ENCODE measurements at regions not wholly inside any gene's neighbourhood (a gene's known extent, or its start where the extent isn't known, plus 50 kb on each side); places are given as distances from the start of the nearest gene placed in this dataset.
"Not testable (repeated sequence)": the region's sequence is repeated elsewhere in the genome, so short reads cannot be mapped to it uniquely, and the experiment has no call there.

- H3K9me3 Mint-ChIP-seq: peaks cover 0 to 9% (median 4%) of the 10 kb centered on the region in 9 donors
- H3K27ac Mint-ChIP-seq: no peak overlapping the region
- ATAC-seq: no peak
- no peak overlapping the region for H3K4me3 Mint-ChIP-seq
- no peak for DNase-seq
- no peaks in the 10 kb centered on the region for H3K27me3 Mint-ChIP-seq
- H3K36me3 Mint-ChIP-seq: peaks cover 0 to 4% (median 0%) of the 10 kb centered on the region in 3 donors
- POLR2A ChIA-PET: no interaction called here
- H3K4me1 Mint-ChIP-seq: peaks cover 0 to 2% (median 0%) of the 10 kb centered on the region in 4 donors
Observed at GRCh38 chr3:101913168-101913567, 63.9 kb downstream of the NFKBIZ start.

GRCh38 chr3:101917761-101918160 is 68.4 kb downstream of the NFKBIZ start:
- H3K4me1 Mint-ChIP-seq, POLR2A ChIA-PET: not testable (repeated sequence)
- H3K36me3 Mint-ChIP-seq: peaks cover 0 to 14% (median 10%) of the 10 kb centered on the region in 3 donors

GRCh38 chr3:101922151-101922725 is 72.9 kb downstream of the NFKBIZ start:
- Mint-ChIP-seq H3K36me3 (peaks cover 0 to 14% (median 10%) of the 10 kb centered on the region in 3 donors), H3K4me1 (peaks cover 15 to 25% (median 23%) of the 10 kb centered on the region in 4 donors), H3K9me3 (peaks cover 0 to 20% (median 11%) of the 10 kb centered on the region in 9 donors)
- H3K4me3 Mint-ChIP-seq, DNase-seq, H3K27ac Mint-ChIP-seq, H3K27me3 Mint-ChIP-seq, ATAC-seq: not testable (repeated sequence)
- POLR2A ChIA-PET: interaction anchor here (0.8 kb wide), 1 partner anchor 11 kb away, joined by 3 read pairs; no protein-coding TSS in a partner anchor

More at GRCh38 chr3:101917761-101918160, 68.4 kb downstream of the NFKBIZ start:
- H3K27me3 Mint-ChIP-seq, H3K4me3 Mint-ChIP-seq, DNase-seq, H3K27ac Mint-ChIP-seq, ATAC-seq: not testable (repeated sequence)
- peaks cover 0 to 20% (median 11%) of the 10 kb centered on the region in 9 donors for H3K9me3 Mint-ChIP-seq

GRCh38 chr3:101924621-101925020 is 75.3 kb downstream of the NFKBIZ start:
- H3K27me3 Mint-ChIP-seq, H3K9me3 Mint-ChIP-seq: not testable (repeated sequence)
- Mint-ChIP-seq H3K4me3 (peak overlapping the region in 6 of 10 donors; percentile 15 to 30 (median 22)), H3K36me3 (peaks cover 0 to 13% (median 5%) of the 10 kb centered on the region in 3 donors), H3K27ac (peak overlapping the region in 6 of 10 donors; percentile 23 to 70 (median 54)), H3K4me1 (peaks cover 15 to 25% (median 23%) of the 10 kb centered on the region in 4 donors)
- POLR2A ChIA-PET: interaction anchor here (1.1 kb wide), 1 partner anchor 12 kb away, joined by 3 read pairs; no protein-coding TSS in a partner anchor
- peak in 1 of 10 donors; percentile 18 for DNase-seq
- peak; percentile 59 to 75 for ATAC-seq

- not testable (repeated sequence) for H3K36me3 Mint-ChIP-seq, ATAC-seq, H3K9me3 Mint-ChIP-seq, DNase-seq, H3K27me3 Mint-ChIP-seq
- Mint-ChIP-seq H3K27ac (peak overlapping the region in 7 of 10 donors; percentile 37 to 67 (median 57)), H3K4me1 (peaks cover 15 to 25% (median 23%) of the 10 kb centered on the region in 4 donors), H3K4me3 (peak overlapping the region in 7 of 10 donors; percentile 1 to 37 (median 27))
- POLR2A ChIA-PET: interaction anchor here (1.1 kb wide), 1 partner anchor 12 kb away, joined by 3 read pairs; no protein-coding TSS in a partner anchor
Observed at GRCh38 chr3:101925124-101925523, 75.8 kb downstream of the NFKBIZ start.

GRCh38 chr3:101925564-101925963 is 76.2 kb downstream of the NFKBIZ start:
- peak overlapping the region in 4 of 10 donors; percentile 37 to 66 (median 53) for H3K27ac Mint-ChIP-seq
- no peak for DNase-seq
- H3K27me3 Mint-ChIP-seq: no peaks in the 10 kb centered on the region
- peaks cover 0 to 4% (median 0%) of the 10 kb centered on the region in 9 donors for H3K9me3 Mint-ChIP-seq
- ATAC-seq: no peak
- POLR2A ChIA-PET: interaction anchor here (0.7 kb wide), 1 partner anchor 15 kb away, joined by 5 read pairs; no protein-coding TSS in a partner anchor
- H3K4me1 Mint-ChIP-seq: peaks cover 15 to 25% (median 23%) of the 10 kb centered on the region in 4 donors
- H3K36me3 Mint-ChIP-seq: peaks cover 0 to 8% (median 0%) of the 10 kb centered on the region in 3 donors
- peak overlapping the region in 5 of 10 donors; percentile 1 to 37 (median 22) for H3K4me3 Mint-ChIP-seq

- POLR2A ChIA-PET: interaction anchor here (0.6 kb wide), 1 partner anchor 302 kb away, joined by 3 read pairs; no protein-coding TSS in a partner anchor
- no peak overlapping the region for H3K4me3 Mint-ChIP-seq
- no peaks in the 10 kb centered on the region for H3K27me3 Mint-ChIP-seq
- peaks cover 0 to 3% (median 0%) of the 10 kb centered on the region in 9 donors for H3K9me3 Mint-ChIP-seq
- H3K27ac Mint-ChIP-seq: peak overlapping the region in 1 of 10 donors; percentile 26
- peaks cover 0 to 3% (median 0%) of the 10 kb centered on the region in 3 donors for H3K36me3 Mint-ChIP-seq
- H3K4me1 Mint-ChIP-seq: peaks cover 15 to 25% (median 23%) of the 10 kb centered on the region in 4 donors
- DNase-seq (no peak), ATAC-seq (no peak)
Observed at GRCh38 chr3:101926594-101927105, 77.3 kb downstream of the NFKBIZ start.

- H3K27ac Mint-ChIP-seq: peak overlapping the region in 1 of 10 donors; percentile 28
Observed at GRCh38 chr3:101928890-101929289, 79.6 kb downstream of the NFKBIZ start.

GRCh38 chr3:101931081-101931480 is 81.8 kb downstream of the NFKBIZ start:
- Mint-ChIP-seq H3K9me3 (no peaks in the 10 kb centered on the region), H3K4me3 (no peak overlapping the region), H3K36me3 (no peaks in the 10 kb centered on the region), H3K27me3 (no peaks in the 10 kb centered on the region), H3K27ac (no peak overlapping the region), H3K4me1 (peaks cover 6 to 23% (median 10%) of the 10 kb centered on the region in 4 donors)
- no peak for ATAC-seq
- POLR2A ChIA-PET: no interaction called here
- DNase-seq: no peak

More at GRCh38 chr3:101928890-101929289, 79.6 kb downstream of the NFKBIZ start:
- ATAC-seq (no peak), DNase-seq (no peak)
- POLR2A ChIA-PET: no interaction called here
- Mint-ChIP-seq H3K9me3 (no peaks in the 10 kb centered on the region), H3K4me3 (no peak overlapping the region), H3K36me3 (no peaks in the 10 kb centered on the region), H3K27me3 (no peaks in the 10 kb centered on the region), H3K4me1 (peaks cover 12 to 31% (median 22%) of the 10 kb centered on the region in 4 donors)

GRCh38 chr3:101932326-101933068 is 83.2 kb downstream of the NFKBIZ start:
- peaks cover 13 to 33% (median 20%) of the 10 kb centered on the region in 4 donors for H3K4me1 Mint-ChIP-seq
- no peaks in the 10 kb centered on the region for H3K27me3 Mint-ChIP-seq
- no peak for ATAC-seq
- no peaks in the 10 kb centered on the region for H3K36me3 Mint-ChIP-seq
- H3K4me3 Mint-ChIP-seq: no peak overlapping the region
- H3K27ac Mint-ChIP-seq: peak overlapping the region in 2 of 10 donors; percentile 36 to 70
- POLR2A ChIA-PET: interaction anchor here (0.6 to 0.7 kb wide), 2 partner anchors 81 to 210 kb away, joined by 3 to 4 read pairs; no protein-coding TSS in a partner anchor
- peaks cover 0 to 6% (median 0%) of the 10 kb centered on the region in 9 donors for H3K9me3 Mint-ChIP-seq
- no peak for DNase-seq

- peak in 4 of 10 donors; percentile 14 to 61 (median 44) for DNase-seq
- peaks cover 15 to 33% (median 22%) of the 10 kb centered on the region in 4 donors for H3K4me1 Mint-ChIP-seq
- peak; percentile 92 to 94 for ATAC-seq
- H3K4me3 Mint-ChIP-seq: peak overlapping the region in 9 of 10 donors; percentile 56 to 76 (median 69)
- H3K27ac Mint-ChIP-seq: peak overlapping the region; percentile 75 to 94 (median 84)
- H3K9me3 Mint-ChIP-seq: peaks cover 0 to 6% (median 0%) of the 10 kb centered on the region in 9 donors
- H3K27me3 Mint-ChIP-seq: no peaks in the 10 kb centered on the region
- POLR2A ChIA-PET: interaction anchor here (0.7 to 2.7 kb wide), 7 partner anchors 12 to 142 kb away, joined by 3 to 12 read pairs (median 3); partner anchors contain the start of gene NFKBIZ
- no peaks in the 10 kb centered on the region for H3K36me3 Mint-ChIP-seq
Observed at GRCh38 chr3:101936419-101937356, 87.4 kb downstream of the NFKBIZ start.

Measured in naive thymus-derived CD8-positive, alpha-beta T cell (primary cell).